SK-N-MC (cell line): ENCODE measurements at regions not wholly inside any gene's neighbourhood (a gene's known extent, or its start where the extent isn't known, plus 50 kb on each side); places are given as distances from the start of the nearest gene placed in this dataset.

Source experiments
- DNase-seq: peaks from one replicate; pipeline ENCODE4 v3.0.0-alpha.2; 2011; ENCODE audit warnings: low read depth, low spot score
- H3K27ac ChIP-seq: fragments of 200-600 bp; sonication (generic); 2 replicates; pipeline ENCODE4 v1.5.1; 2016; ENCODE audit warnings: mixed run types
- H3K36me3 ChIP-seq: fragments of 200-600 bp; sonication (generic); 2 replicates; pipeline ENCODE4 v1.6.1; 2017; ENCODE audit warnings: antibody characterized with exemption, low read length, mixed read lengths; ENCODE audit not compliant: insufficient read depth
- H3K4me3 ChIP-seq: fragments of 200-600 bp; sonication (generic); 2 replicates; pipeline ENCODE4 v1.5.1; 2016
- H3K9ac ChIP-seq: fragments of 200-600 bp; sonication (generic); 2 replicates; pipeline ENCODE4 v1.8.0; 2017; ENCODE audit warnings: mixed run types, mixed read lengths; ENCODE audit not compliant: insufficient read length
- H3K9me3 ChIP-seq: fragments of 200-600 bp; sonication (generic); 2 replicates; pipeline ENCODE4 v1.6.1; 2017; ENCODE audit warnings: low read depth, mild to moderate bottlenecking, antibody characterized with exemption, low read length, moderate library complexity, mixed read lengths
- EZH2 ChIP-seq: fragments of 200-600 bp; sonication (generic); IDR thresholded peaks from one replicate; pipeline ENCODE4 v1.6.1; 2017; ENCODE audit warnings: antibody characterized with exemption
- FOXP2 ChIP-seq: optimal IDR thresholded peaks from 2 replicates; pipeline ENCODE3; 2011; ENCODE audit warnings: mild to moderate bottlenecking, moderate library complexity; ENCODE audit not compliant: insufficient read depth; ENCODE audit errors: extremely low read length, control extremely low read depth
- POLR2AphosphoS5 ChIP-seq: IDR thresholded peaks from 2 replicates; pipeline ENCODE4 v1.6.1; 2012; ENCODE audit warnings: mild to moderate bottlenecking, low read depth, low read length, borderline replicate concordance

GRCh38 chr10:131844529-131845084 lies 56.2 kb upstream of the PPP2R2D start:
- no peaks in the 10 kb centered on the region for H3K9me3 ChIP-seq
- DNase-seq: no peak

GRCh38 chr10:131845505-131846239 lies 55.1 kb upstream of the PPP2R2D start:
- no peak overlapping the region for H3K9ac ChIP-seq
- TF ChIP-seq FOXP2 (no peak), EZH2 (no peak), POLR2AphosphoS5 (no peak)
- H3K4me3 ChIP-seq: no peak overlapping the region
- no peak overlapping the region for H3K27ac ChIP-seq
- H3K36me3 ChIP-seq: no peaks in the 10 kb centered on the region
- DNase-seq: no peak
- H3K9me3 ChIP-seq: no peaks in the 10 kb centered on the region

More at GRCh38 chr10:131844529-131845084, 56.2 kb upstream of the PPP2R2D start:
- Histone ChIP-seq H3K36me3 (no peaks in the 10 kb centered on the region), H3K9ac (no peak overlapping the region), H3K4me3 (no peak overlapping the region), H3K27ac (no peak overlapping the region)
- TF ChIP-seq FOXP2 (no peak), EZH2 (no peak), POLR2AphosphoS5 (no peak)

- H3K9me3 ChIP-seq: no peaks in the 10 kb centered on the region
- TF ChIP-seq EZH2 (no peak), FOXP2 (no peak), POLR2AphosphoS5 (no peak)
- DNase-seq: no peak
Observed at GRCh38 chr10:131846240-131847101, 54.3 kb upstream of the PPP2R2D start.

GRCh38 chr10:131847241-131847783 lies 53.5 kb upstream of the PPP2R2D start:
- no peak for TF ChIP-seq POLR2AphosphoS5
- no peak for DNase-seq
- no peaks in the 10 kb centered on the region for H3K36me3 ChIP-seq
- H3K9me3 ChIP-seq: no peaks in the 10 kb centered on the region
- H3K9ac ChIP-seq: no peak overlapping the region
- no peak overlapping the region for H3K4me3 ChIP-seq
- H3K27ac ChIP-seq: no peak overlapping the region

More at GRCh38 chr10:131846240-131847101, 54.3 kb upstream of the PPP2R2D start:
- H3K36me3 ChIP-seq: no peaks in the 10 kb centered on the region
- no peak overlapping the region for H3K9ac ChIP-seq
- H3K27ac ChIP-seq: no peak overlapping the region
- H3K4me3 ChIP-seq: no peak overlapping the region

GRCh38 chr10:131848296-131848695 lies 52.5 kb upstream of the PPP2R2D start:
- DNase-seq: no peak
- H3K9me3 ChIP-seq: no peaks in the 10 kb centered on the region

GRCh38 chr10:131848741-131849590 lies 51.8 kb upstream of the PPP2R2D start:
- H3K4me3 ChIP-seq: no peak overlapping the region
- H3K36me3 ChIP-seq: no peaks in the 10 kb centered on the region
- TF ChIP-seq FOXP2 (no peak), EZH2 (no peak), POLR2AphosphoS5 (no peak)
- no peak overlapping the region for H3K9ac ChIP-seq
- no peak overlapping the region for H3K27ac ChIP-seq
- H3K9me3 ChIP-seq: no peaks in the 10 kb centered on the region
- no peak for DNase-seq

More at GRCh38 chr10:131848296-131848695, 52.5 kb upstream of the PPP2R2D start:
- H3K36me3 ChIP-seq: no peaks in the 10 kb centered on the region
- H3K27ac ChIP-seq: no peak overlapping the region
- TF ChIP-seq FOXP2: no peak
- no peak for TF ChIP-seq POLR2AphosphoS5
- no peak for TF ChIP-seq EZH2
- H3K4me3 ChIP-seq: no peak overlapping the region
- no peak overlapping the region for H3K9ac ChIP-seq

- Histone ChIP-seq H3K9me3 (no peaks in the 10 kb centered on the region), H3K36me3 (no peaks in the 10 kb centered on the region), H3K27ac (no peak overlapping the region), H3K4me3 (no peak overlapping the region), H3K9ac (no peak overlapping the region)
- TF ChIP-seq FOXP2 (no peak), EZH2 (no peak), POLR2AphosphoS5 (no peak)
- DNase-seq: no peak
Observed at GRCh38 chr10:131849591-131850382, 51.0 kb upstream of the PPP2R2D start.
